Breast epithelium (tissue), 4 donors: ENCODE measurements at regions not wholly inside any gene's neighbourhood (a gene's known extent, or its start where the extent isn't known, plus 50 kb on each side); places are given as distances from the start of the nearest gene placed in this dataset.

Experiments used
- DNase-seq, 2 donors: peaks; one replicate each; pipeline ENCODE4 v3.0.0-alpha.2; 2019; ENCODE audit warnings: low spot score in 2 of 2
- H3K27ac ChIP-seq, 2 donors: fragments of 200-600 bp; sonication (generic) in 1 of 2; one replicate each; pipeline ENCODE4 v1.5.1; 2016 to 2019; ENCODE audit warnings: mild to moderate bottlenecking in 1 of 2
- H3K27me3 ChIP-seq, 2 donors: fragments of 200-600 bp; sonication (generic) in 1 of 2; one replicate each; pipeline versions ENCODE4 v1.5.1 to v1.6.0; 2017 to 2019; ENCODE audit warnings: control low read depth in 1 of 2, mild to moderate bottlenecking in 1 of 2
- H3K36me3 ChIP-seq: fragments of 200-600 bp; one replicate; pipeline ENCODE4 v1.5.1; 2019
- H3K4me1 ChIP-seq, 2 donors: fragments of 200-600 bp; sonication (generic); one replicate each; pipeline ENCODE4 v1.5.1; 2016 to 2019; ENCODE audit warnings: control low read depth in 1 of 2
- H3K4me3 ChIP-seq, 3 donors: fragments of 200-600 bp; sonication (generic); 1 replicate in 2 of 3; 2 replicates in 1 of 3; pipeline ENCODE4 v1.5.1; 2016 to 2019; ENCODE audit warnings: mild to moderate bottlenecking in 3 of 3, moderate library complexity in 2 of 3
- H3K9me3 ChIP-seq, 2 donors: fragments of 200-600 bp; sonication (generic) in 1 of 2; one replicate each; pipeline ENCODE4 v1.5.1; 2016 to 2019; ENCODE audit warnings: control low read depth in 1 of 2
- POLR2A ChIP-seq: fragments of 450-650 bp; IDR thresholded peaks from one replicate; pipeline ENCODE4 v1.6.1; 2016; ENCODE audit warnings: antibody characterized with exemption, mild to moderate bottlenecking, moderate library complexity
- POLR2AphosphoS5 ChIP-seq, 3 donors: sonication (generic); formaldehyde crosslinking; IDR thresholded peaks; one replicate each; pipeline ENCODE4 v1.6.1; 2017; ENCODE audit warnings: antibody characterized with exemption in 3 of 3
- intact Hi-C: fragments of 100-400 bp; cut with DNase I; formaldehyde crosslinking; loops from one replicate; pipeline ENCODE4 v1.15.1; 2023; ENCODE audit warnings: low total_unique reads
- TF ChIP-seq, protein P1 (sequence below), 3 donors: fragments of 450-650 bp; IDR thresholded peaks; one replicate each; pipeline ENCODE4 v1.5.1; 2016 to 2017; ENCODE audit warnings: antibody characterized with exemption in 3 of 3, mild to moderate bottlenecking in 3 of 3, moderate library complexity in 3 of 3

DNA sequence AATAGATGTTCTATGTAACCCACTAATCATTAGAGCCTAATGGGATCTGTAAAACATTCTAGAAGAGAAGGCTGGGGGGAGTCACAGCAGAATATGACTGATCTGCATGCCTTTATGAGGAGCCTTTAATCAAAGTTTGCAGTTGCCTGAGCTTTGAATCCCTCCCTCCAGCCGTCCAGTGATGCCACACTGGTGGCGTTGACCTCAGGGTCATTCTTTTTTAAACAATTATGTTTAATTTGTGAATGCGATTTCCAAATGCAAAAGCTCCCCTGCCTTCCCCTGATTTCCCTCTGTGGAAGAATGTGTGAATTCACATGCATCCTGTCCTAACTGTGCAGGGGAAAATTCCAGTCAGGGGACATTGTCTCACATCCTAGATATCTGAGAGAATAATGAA lies 199.7 kb upstream of the GPR101 start:
- intact Hi-C loops, result no loop called here
- no peak for DNase-seq
- TF ChIP-seq, protein P1, sequence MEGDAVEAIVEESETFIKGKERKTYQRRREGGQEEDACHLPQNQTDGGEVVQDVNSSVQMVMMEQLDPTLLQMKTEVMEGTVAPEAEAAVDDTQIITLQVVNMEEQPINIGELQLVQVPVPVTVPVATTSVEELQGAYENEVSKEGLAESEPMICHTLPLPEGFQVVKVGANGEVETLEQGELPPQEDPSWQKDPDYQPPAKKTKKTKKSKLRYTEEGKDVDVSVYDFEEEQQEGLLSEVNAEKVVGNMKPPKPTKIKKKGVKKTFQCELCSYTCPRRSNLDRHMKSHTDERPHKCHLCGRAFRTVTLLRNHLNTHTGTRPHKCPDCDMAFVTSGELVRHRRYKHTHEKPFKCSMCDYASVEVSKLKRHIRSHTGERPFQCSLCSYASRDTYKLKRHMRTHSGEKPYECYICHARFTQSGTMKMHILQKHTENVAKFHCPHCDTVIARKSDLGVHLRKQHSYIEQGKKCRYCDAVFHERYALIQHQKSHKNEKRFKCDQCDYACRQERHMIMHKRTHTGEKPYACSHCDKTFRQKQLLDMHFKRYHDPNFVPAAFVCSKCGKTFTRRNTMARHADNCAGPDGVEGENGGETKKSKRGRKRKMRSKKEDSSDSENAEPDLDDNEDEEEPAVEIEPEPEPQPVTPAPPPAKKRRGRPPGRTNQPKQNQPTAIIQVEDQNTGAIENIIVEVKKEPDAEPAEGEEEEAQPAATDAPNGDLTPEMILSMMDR (IDR thresholded peaks at IDR 0.05), result no peak
- no peak for TF ChIP-seq POLR2AphosphoS5 (IDR thresholded peaks at IDR 0.05)
- TF ChIP-seq POLR2A, result no peak
- H3K4me1 ChIP-seq, result no peaks in the 10 kb centered on the region
- no peaks in the 10 kb centered on the region for H3K9me3 ChIP-seq
- no peaks in the 10 kb centered on the region for H3K36me3 ChIP-seq
- H3K27me3 ChIP-seq, result peaks cover 0 to 12% of the 10 kb centered on the region in 2 donors
- H3K4me3 ChIP-seq, result no peak overlapping the region
- H3K27ac ChIP-seq, result no peak overlapping the region

DNA sequence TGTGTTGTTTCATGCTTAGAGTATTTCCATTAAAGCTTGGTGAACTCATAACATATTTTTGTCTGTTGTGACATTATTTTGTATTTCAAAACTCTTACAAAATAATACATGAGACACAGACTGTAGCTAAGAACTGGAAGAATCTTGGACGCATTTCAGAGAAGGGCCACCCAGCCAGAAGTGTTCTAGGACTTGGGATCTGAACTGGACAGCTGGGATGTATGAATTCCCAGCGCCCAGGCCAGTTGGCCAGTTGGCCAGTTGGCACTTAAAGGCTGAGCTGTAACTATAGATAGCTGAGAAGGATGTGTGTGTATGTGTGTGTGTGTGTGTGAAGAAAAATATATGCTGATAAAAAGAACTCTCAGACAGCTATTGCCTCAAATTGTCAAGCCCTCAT lies 193.4 kb upstream of the GPR101 start:
- peaks cover 0 to 12% of the 10 kb centered on the region in 2 donors for H3K27me3 ChIP-seq
- DNase-seq, result no peak
- TF ChIP-seq POLR2A (no peak), POLR2AphosphoS5 (IDR thresholded peaks at IDR 0.05) (no peak)
- TF ChIP-seq, protein P1 (IDR thresholded peaks at IDR 0.05), result no peak

GRCh38 chrX:137215467-137215866 lies 181.7 kb upstream of the GPR101 start:
- H3K9me3 ChIP-seq, result no peaks in the 10 kb centered on the region
- intact Hi-C loops, result no loop called here
- TF ChIP-seq POLR2AphosphoS5 (IDR thresholded peaks at IDR 0.05) (no peak), POLR2A (no peak)
- TF ChIP-seq, protein P1 (IDR thresholded peaks at IDR 0.05), result no peak
- H3K4me1 ChIP-seq, result no peaks in the 10 kb centered on the region
- H3K27me3 ChIP-seq, result peaks cover 0 to 17% of the 10 kb centered on the region in 2 donors
- no peak for DNase-seq
- no peak overlapping the region for H3K4me3 ChIP-seq
- H3K36me3 ChIP-seq, result no peaks in the 10 kb centered on the region
- no peak overlapping the region for H3K27ac ChIP-seq

More for the DNA sequence above, 193.4 kb upstream of the GPR101 start:
- no peak overlapping the region for H3K4me3 ChIP-seq
- intact Hi-C loops, result no loop called here
- H3K27ac ChIP-seq, result no peak overlapping the region
- H3K36me3 ChIP-seq, result no peaks in the 10 kb centered on the region
- no peaks in the 10 kb centered on the region for H3K4me1 ChIP-seq
- no peaks in the 10 kb centered on the region for H3K9me3 ChIP-seq

GRCh38 chrX:137212078-137212632 lies 178.4 kb upstream of the GPR101 start:
- H3K27me3 ChIP-seq, result peaks cover 0 to 17% of the 10 kb centered on the region in 2 donors
- H3K27ac ChIP-seq, result no peak overlapping the region
- no peaks in the 10 kb centered on the region for H3K4me1 ChIP-seq
- no peak for DNase-seq
- no peaks in the 10 kb centered on the region for H3K36me3 ChIP-seq
- no peak overlapping the region for H3K4me3 ChIP-seq
- TF ChIP-seq POLR2A (no peak), POLR2AphosphoS5 (IDR thresholded peaks at IDR 0.05) (no peak)
- TF ChIP-seq, protein P1 (IDR thresholded peaks at IDR 0.05), result no peak
- no peaks in the 10 kb centered on the region for H3K9me3 ChIP-seq
- intact Hi-C loops, result no loop called here

DNA sequence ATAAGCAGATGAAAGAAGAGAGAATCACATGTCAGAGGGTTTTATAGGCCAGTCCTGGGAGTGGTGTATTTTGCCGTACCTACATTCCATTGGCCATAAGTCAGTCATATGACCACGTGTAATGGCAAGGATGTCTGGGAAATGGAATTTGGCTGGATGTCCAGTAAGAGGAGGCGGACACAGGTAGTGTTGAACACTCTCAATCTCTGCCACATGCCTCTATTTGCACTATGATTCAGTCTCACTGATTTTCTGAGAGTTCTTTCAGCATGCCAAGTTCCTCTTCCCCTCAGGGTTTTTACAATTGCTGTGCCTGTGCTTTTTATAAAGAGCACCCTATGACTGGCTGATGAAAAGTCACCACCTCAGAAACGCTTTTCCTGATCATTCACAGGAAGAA lies 164.2 kb upstream of the GPR101 start:
- no peak for DNase-seq
- intact Hi-C loops, result no loop called here
- H3K27ac ChIP-seq, result no peak overlapping the region
- no peaks in the 10 kb centered on the region for H3K36me3 ChIP-seq
- no peaks in the 10 kb centered on the region for H3K9me3 ChIP-seq
- H3K27me3 ChIP-seq, result peaks cover 0 to 54% of the 10 kb centered on the region in 2 donors
- TF ChIP-seq POLR2A, result no peak
- H3K4me3 ChIP-seq, result no peak overlapping the region
- no peaks in the 10 kb centered on the region for H3K4me1 ChIP-seq

GRCh38 chrX:137195991-137196390 lies 162.2 kb upstream of the GPR101 start:
- H3K27me3 ChIP-seq, result peaks cover 0 to 57% of the 10 kb centered on the region in 2 donors
- TF ChIP-seq POLR2AphosphoS5 (IDR thresholded peaks at IDR 0.05), result no peak
- TF ChIP-seq, protein P1 (IDR thresholded peaks at IDR 0.05), result no peak
- no peak for TF ChIP-seq POLR2A
- no peak overlapping the region for H3K27ac ChIP-seq
- no peaks in the 10 kb centered on the region for H3K36me3 ChIP-seq
- peaks cover 0 to 5% of the 10 kb centered on the region in 2 donors for H3K9me3 ChIP-seq
- H3K4me1 ChIP-seq, result no peaks in the 10 kb centered on the region
- intact Hi-C loops, result no loop called here
- DNase-seq, result no peak
- H3K4me3 ChIP-seq, result no peak overlapping the region
